ENCODE measurements at regions not wholly inside any gene's neighbourhood (a gene's known extent, or its start where the extent isn't known, plus 50 kb on each side); places are given as distances from the start of the nearest gene placed in this dataset.

DNA sequence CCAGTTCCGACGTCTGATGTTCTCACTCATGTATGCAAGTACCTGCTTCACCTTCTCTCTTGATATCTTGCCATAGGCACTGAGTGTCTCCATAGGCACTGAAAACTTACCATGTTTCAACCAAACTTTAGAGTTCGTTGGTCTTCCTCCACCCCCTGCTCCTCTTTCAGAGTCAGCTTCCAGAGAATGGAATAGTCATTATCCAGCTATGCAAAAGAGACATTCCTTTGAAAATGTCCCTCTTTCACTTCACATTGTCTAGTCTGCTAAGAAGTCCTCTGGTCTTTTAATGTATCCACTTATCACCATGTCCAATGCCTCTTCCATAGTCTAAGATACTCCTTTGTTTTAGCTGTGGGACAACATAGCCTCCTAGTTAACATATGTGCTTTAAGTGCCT is 566.0 kb upstream of the TENM3 start:
- Histone ChIP-seq H3K27me3 (replicated peaks; ENCODE audit: control insufficient read depth, insufficient read depth, low read length) (peaks cover 1% of the 10 kb centered on the region), H3K9me3 (no peaks in the 10 kb centered on the region), H3K4me3 (ENCODE audit: low read depth, low read length) (no peak overlapping the region), H3K36me3 (ENCODE audit: control insufficient read depth, insufficient read depth, low read length) (no peaks in the 10 kb centered on the region), H3K4me1 (no peaks in the 10 kb centered on the region)
- TF ChIP-seq, protein P1, sequence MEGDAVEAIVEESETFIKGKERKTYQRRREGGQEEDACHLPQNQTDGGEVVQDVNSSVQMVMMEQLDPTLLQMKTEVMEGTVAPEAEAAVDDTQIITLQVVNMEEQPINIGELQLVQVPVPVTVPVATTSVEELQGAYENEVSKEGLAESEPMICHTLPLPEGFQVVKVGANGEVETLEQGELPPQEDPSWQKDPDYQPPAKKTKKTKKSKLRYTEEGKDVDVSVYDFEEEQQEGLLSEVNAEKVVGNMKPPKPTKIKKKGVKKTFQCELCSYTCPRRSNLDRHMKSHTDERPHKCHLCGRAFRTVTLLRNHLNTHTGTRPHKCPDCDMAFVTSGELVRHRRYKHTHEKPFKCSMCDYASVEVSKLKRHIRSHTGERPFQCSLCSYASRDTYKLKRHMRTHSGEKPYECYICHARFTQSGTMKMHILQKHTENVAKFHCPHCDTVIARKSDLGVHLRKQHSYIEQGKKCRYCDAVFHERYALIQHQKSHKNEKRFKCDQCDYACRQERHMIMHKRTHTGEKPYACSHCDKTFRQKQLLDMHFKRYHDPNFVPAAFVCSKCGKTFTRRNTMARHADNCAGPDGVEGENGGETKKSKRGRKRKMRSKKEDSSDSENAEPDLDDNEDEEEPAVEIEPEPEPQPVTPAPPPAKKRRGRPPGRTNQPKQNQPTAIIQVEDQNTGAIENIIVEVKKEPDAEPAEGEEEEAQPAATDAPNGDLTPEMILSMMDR (IDR thresholded peaks at IDR 0.05; ENCODE audit: insufficient read depth in 1 of 2, low read depth in 1 of 2, low read length in 1 of 2, severe bottlenecking in 1 of 2, unreplicated experiment in 1 of 2): no peak
- intact Hi-C loops (cut with micrococcal nuclease; ENCODE audit: unreplicated experiment): no loop called here
- no TSS peak for BruUV-seq (replicated peaks)
- Mint-ChIP-seq H3K9me3 (ENCODE audit: unreplicated experiment) (no peaks in the 10 kb centered on the region), H3K27ac (ENCODE audit: unreplicated experiment) (no peak overlapping the region), H3K27me3 (ENCODE audit: insufficient read depth, unreplicated experiment) (peaks cover 17% of the 10 kb centered on the region), H3K4me3 (ENCODE audit: unreplicated experiment) (no peak overlapping the region), H3K36me3 (ENCODE audit: insufficient read depth, unreplicated experiment) (no peaks in the 10 kb centered on the region), H3K4me1 (ENCODE audit: low read depth, unreplicated experiment) (no peaks in the 10 kb centered on the region)
- ChIA-PET POLR2A (no interaction called here), CTCF (no interaction called here)
- DNase-seq: no peak

DNA sequence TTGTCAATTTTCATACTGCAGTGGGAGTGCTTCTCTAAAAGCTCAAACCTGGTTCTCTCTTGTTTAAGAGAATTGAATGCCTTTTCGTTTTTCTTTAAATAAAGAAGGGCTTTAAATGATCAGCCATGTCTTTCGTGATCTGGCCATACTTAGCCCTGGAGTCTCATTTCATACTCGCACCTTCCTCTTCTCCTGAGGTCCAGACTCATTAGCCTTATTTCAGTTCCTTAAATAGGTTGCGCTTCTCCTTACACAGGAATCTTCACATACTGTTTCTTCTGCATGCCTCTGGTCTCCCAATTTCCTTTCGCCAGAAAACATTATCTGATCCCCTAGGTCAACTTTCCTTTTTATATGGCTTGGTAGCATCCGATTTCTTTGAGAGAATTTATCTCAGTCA is 565.6 kb upstream of the TENM3 start:
- H3K4me3 Mint-ChIP-seq (ENCODE audit: unreplicated experiment): no peak overlapping the region
- H3K36me3 Mint-ChIP-seq (ENCODE audit: insufficient read depth, unreplicated experiment): no peaks in the 10 kb centered on the region
- TF ChIP-seq, protein P1 (IDR thresholded peaks at IDR 0.05; ENCODE audit: insufficient read depth in 1 of 2, low read depth in 1 of 2, low read length in 1 of 2, severe bottlenecking in 1 of 2, unreplicated experiment in 1 of 2): no peak
- Histone ChIP-seq H3K27me3 (replicated peaks; ENCODE audit: control insufficient read depth, insufficient read depth, low read length) (peaks cover 1% of the 10 kb centered on the region), H3K4me3 (ENCODE audit: low read depth, low read length) (no peak overlapping the region), H3K36me3 (ENCODE audit: control insufficient read depth, insufficient read depth, low read length) (no peaks in the 10 kb centered on the region), H3K4me1 (no peaks in the 10 kb centered on the region), H3K9me3 (no peaks in the 10 kb centered on the region)
- POLR2A ChIA-PET: no interaction called here
- no TSS peak for BruUV-seq (replicated peaks)
- CTCF ChIA-PET: no interaction called here
- H3K27ac Mint-ChIP-seq (ENCODE audit: unreplicated experiment): no peak overlapping the region
- H3K9me3 Mint-ChIP-seq (ENCODE audit: unreplicated experiment): no peaks in the 10 kb centered on the region
- no peak for DNase-seq
- H3K27me3 Mint-ChIP-seq (ENCODE audit: insufficient read depth, unreplicated experiment): peaks cover 21% of the 10 kb centered on the region
- no peaks in the 10 kb centered on the region for H3K4me1 Mint-ChIP-seq (ENCODE audit: low read depth, unreplicated experiment)
- intact Hi-C loops (cut with micrococcal nuclease; ENCODE audit: unreplicated experiment): no loop called here

DNA sequence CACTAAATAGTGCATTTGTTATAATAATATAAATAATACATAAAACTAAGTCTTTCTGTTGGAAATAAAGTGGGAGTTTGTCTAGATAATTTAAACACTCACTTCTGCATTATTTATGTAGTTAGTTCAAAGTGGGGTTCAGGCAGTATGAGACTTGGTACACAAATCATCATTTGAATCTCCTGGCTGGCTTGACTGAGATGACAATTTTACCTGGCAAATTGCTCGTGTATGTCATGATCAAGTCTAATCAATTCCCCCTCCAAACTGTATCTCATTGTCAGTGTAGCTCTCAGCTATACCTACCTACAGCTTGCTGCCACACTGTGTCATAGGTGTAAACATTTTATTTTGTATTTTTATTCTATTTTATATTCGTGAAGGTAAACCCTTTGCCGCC is 563.4 kb upstream of the TENM3 start:
- Mint-ChIP-seq H3K27me3 (ENCODE audit: insufficient read depth, unreplicated experiment) (peaks cover 22% of the 10 kb centered on the region), H3K9me3 (ENCODE audit: unreplicated experiment) (no peaks in the 10 kb centered on the region), H3K36me3 (ENCODE audit: insufficient read depth, unreplicated experiment) (no peaks in the 10 kb centered on the region), H3K4me1 (ENCODE audit: low read depth, unreplicated experiment) (no peaks in the 10 kb centered on the region), H3K4me3 (ENCODE audit: unreplicated experiment) (no peak overlapping the region), H3K27ac (ENCODE audit: unreplicated experiment) (no peak overlapping the region)
- no peak for DNase-seq
- TF ChIP-seq, protein P1 (IDR thresholded peaks at IDR 0.05; ENCODE audit: insufficient read depth in 1 of 2, low read depth in 1 of 2, low read length in 1 of 2, severe bottlenecking in 1 of 2, unreplicated experiment in 1 of 2): no peak
- intact Hi-C loops (cut with micrococcal nuclease; ENCODE audit: unreplicated experiment): no loop called here
- Histone ChIP-seq H3K4me3 (ENCODE audit: low read depth, low read length) (no peak overlapping the region), H3K36me3 (ENCODE audit: control insufficient read depth, insufficient read depth, low read length) (no peaks in the 10 kb centered on the region), H3K4me1 (no peaks in the 10 kb centered on the region), H3K9me3 (no peaks in the 10 kb centered on the region), H3K27me3 (replicated peaks; ENCODE audit: control insufficient read depth, insufficient read depth, low read length) (peaks cover 1% of the 10 kb centered on the region)
- no TSS peak for BruUV-seq (replicated peaks)
- POLR2A ChIA-PET: no interaction called here
- CTCF ChIA-PET: interaction anchor here (0.6 kb wide), 1 partner anchor 117 kb away, joined by 3 read pairs; no protein-coding TSS in a partner anchor

Measured in Caco-2 (cell line).